ENCODE measurements at regions not wholly inside any gene's neighbourhood (a gene's known extent, or its start where the extent isn't known, plus 50 kb on each side); places are given as distances from the start of the nearest gene placed in this dataset.
"Not testable (repeated sequence)": the region's sequence is repeated elsewhere in the genome, so short reads cannot be mapped to it uniquely, and the experiment has no call there.

GRCh38 chr7:136386876-136387275 lies 409.7 kb upstream of the MTPN start:
- H3K4me3 ChIP-seq (ENCODE audit: low read depth in 1 of 3, low read length in 3 of 3) = no peak overlapping the region

GRCh38 chr7:136371409-136371808 lies 394.2 kb upstream of the MTPN start:
- not testable (repeated sequence) for DNase-seq (ENCODE audit: low spot score); H3K4me1 ChIP-seq (ENCODE audit: control insufficient read depth in 4 of 4, insufficient read depth in 4 of 4, low read length in 3 of 4); H3K4me3 ChIP-seq (ENCODE audit: low read depth in 1 of 3, low read length in 3 of 3); H3K27ac ChIP-seq (ENCODE audit: low read depth in 1 of 2, low read length in 2 of 2); H3K36me3 ChIP-seq (ENCODE audit: control insufficient read depth in 4 of 4, insufficient read depth in 3 of 4, low read depth in 1 of 4, low read length in 3 of 4); H3K27me3 ChIP-seq (ENCODE audit: control insufficient read depth in 4 of 4, insufficient read depth in 4 of 4, low read length in 3 of 4); H3K9me3 ChIP-seq (ENCODE audit: control insufficient read depth in 4 of 4, low read length in 3 of 4); H3K9ac ChIP-seq (ENCODE audit: low read depth in 1 of 2, low read length in 2 of 2)

More at GRCh38 chr7:136386876-136387275, 409.7 kb upstream of the MTPN start:
- no peaks in the 10 kb centered on the region for H3K9me3 ChIP-seq (ENCODE audit: control insufficient read depth in 4 of 4, low read length in 3 of 4)
- H3K9ac ChIP-seq (ENCODE audit: low read depth in 1 of 2, low read length in 2 of 2) = no peak overlapping the region
- no peaks in the 10 kb centered on the region for H3K27me3 ChIP-seq (ENCODE audit: control insufficient read depth in 4 of 4, insufficient read depth in 4 of 4, low read length in 3 of 4)
- no peaks in the 10 kb centered on the region for H3K36me3 ChIP-seq (ENCODE audit: control insufficient read depth in 4 of 4, insufficient read depth in 3 of 4, low read depth in 1 of 4, low read length in 3 of 4)
- WGBS = 59% methylated on average over 2 of the region's 2 CpGs
- TF ChIP-seq, protein P1, sequence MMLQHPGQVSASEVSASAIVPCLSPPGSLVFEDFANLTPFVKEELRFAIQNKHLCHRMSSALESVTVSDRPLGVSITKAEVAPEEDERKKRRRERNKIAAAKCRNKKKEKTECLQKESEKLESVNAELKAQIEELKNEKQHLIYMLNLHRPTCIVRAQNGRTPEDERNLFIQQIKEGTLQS (IDR thresholded peaks at IDR 0.05) = no peak
- no peak for TF ChIP-seq JUND (IDR thresholded peaks at IDR 0.05)
- no peak for TF ChIP-seq HNF4G (IDR thresholded peaks at IDR 0.05)
- no peak for TF ChIP-seq SP1 (IDR thresholded peaks at IDR 0.05)
- TF ChIP-seq, protein P2, sequence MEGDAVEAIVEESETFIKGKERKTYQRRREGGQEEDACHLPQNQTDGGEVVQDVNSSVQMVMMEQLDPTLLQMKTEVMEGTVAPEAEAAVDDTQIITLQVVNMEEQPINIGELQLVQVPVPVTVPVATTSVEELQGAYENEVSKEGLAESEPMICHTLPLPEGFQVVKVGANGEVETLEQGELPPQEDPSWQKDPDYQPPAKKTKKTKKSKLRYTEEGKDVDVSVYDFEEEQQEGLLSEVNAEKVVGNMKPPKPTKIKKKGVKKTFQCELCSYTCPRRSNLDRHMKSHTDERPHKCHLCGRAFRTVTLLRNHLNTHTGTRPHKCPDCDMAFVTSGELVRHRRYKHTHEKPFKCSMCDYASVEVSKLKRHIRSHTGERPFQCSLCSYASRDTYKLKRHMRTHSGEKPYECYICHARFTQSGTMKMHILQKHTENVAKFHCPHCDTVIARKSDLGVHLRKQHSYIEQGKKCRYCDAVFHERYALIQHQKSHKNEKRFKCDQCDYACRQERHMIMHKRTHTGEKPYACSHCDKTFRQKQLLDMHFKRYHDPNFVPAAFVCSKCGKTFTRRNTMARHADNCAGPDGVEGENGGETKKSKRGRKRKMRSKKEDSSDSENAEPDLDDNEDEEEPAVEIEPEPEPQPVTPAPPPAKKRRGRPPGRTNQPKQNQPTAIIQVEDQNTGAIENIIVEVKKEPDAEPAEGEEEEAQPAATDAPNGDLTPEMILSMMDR (IDR thresholded peaks at IDR 0.05; ENCODE audit: low read depth, low read length, missing input control) = no peak
- no peak for TF ChIP-seq TAF1 (conservative IDR thresholded peaks at IDR 0.05)
- no peak for TF ChIP-seq HNF4A (conservative IDR thresholded peaks at IDR 0.05)
- TF ChIP-seq RAD21 (IDR thresholded peaks at IDR 0.05) = no peak
- H3K27ac ChIP-seq (ENCODE audit: low read depth in 1 of 2, low read length in 2 of 2) = no peak overlapping the region
- no peaks in the 10 kb centered on the region for H3K4me1 ChIP-seq (ENCODE audit: control insufficient read depth in 4 of 4, insufficient read depth in 4 of 4, low read length in 3 of 4)
- DNase-seq (ENCODE audit: low spot score) = no peak

DNA sequence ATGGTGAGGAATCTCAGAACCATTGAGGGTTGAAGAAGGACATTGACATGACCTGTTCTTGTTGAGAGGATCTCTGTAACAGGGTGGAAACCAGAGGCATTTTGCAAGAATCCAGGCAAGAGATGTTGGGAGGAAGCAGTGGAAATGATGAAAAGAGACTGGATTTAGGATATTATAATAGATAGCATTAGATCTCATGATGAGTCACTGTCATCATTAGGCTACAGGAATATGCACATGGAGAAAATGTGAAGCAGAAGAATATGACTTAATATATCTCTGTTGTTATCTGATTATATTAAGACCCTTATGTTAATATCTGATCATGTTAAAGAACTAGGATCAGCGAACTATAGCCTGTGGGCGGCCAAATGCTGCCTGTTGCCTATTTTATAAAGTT lies 393.0 kb upstream of the MTPN start:
- Histone ChIP-seq H3K4me3 (ENCODE audit: low read depth in 1 of 3, low read length in 3 of 3) (no peak overlapping the region), H3K9me3 (ENCODE audit: control insufficient read depth in 4 of 4, low read length in 3 of 4) (no peaks in the 10 kb centered on the region), H3K4me1 (ENCODE audit: control insufficient read depth in 4 of 4, insufficient read depth in 4 of 4, low read length in 3 of 4) (no peaks in the 10 kb centered on the region), H3K9ac (ENCODE audit: low read depth in 1 of 2, low read length in 2 of 2) (no peak overlapping the region), H3K27ac (ENCODE audit: low read depth in 1 of 2, low read length in 2 of 2) (no peak overlapping the region), H3K27me3 (ENCODE audit: control insufficient read depth in 4 of 4, insufficient read depth in 4 of 4, low read length in 3 of 4) (no peaks in the 10 kb centered on the region), H3K36me3 (ENCODE audit: control insufficient read depth in 4 of 4, insufficient read depth in 3 of 4, low read depth in 1 of 4, low read length in 3 of 4) (no peaks in the 10 kb centered on the region)
- DNase-seq (ENCODE audit: low spot score) = no peak
- 82% methylated on average over 2 of the region's 2 CpGs for WGBS
- TF ChIP-seq ZBTB33 (IDR thresholded peaks at IDR 0.05) = no peak
- TF ChIP-seq RAD21 (IDR thresholded peaks at IDR 0.05) = no peak
- TF ChIP-seq SP1 (IDR thresholded peaks at IDR 0.05) = no peak
- TF ChIP-seq, protein P2 (IDR thresholded peaks at IDR 0.05; ENCODE audit: low read depth, low read length, missing input control) = no peak
- no peak for TF ChIP-seq HNF4A (conservative IDR thresholded peaks at IDR 0.05)
- no peak for TF ChIP-seq TAF1 (conservative IDR thresholded peaks at IDR 0.05)
- TF ChIP-seq GABPA (IDR thresholded peaks at IDR 0.05 in 1 of 2, conservative IDR thresholded peaks at IDR 0.05 in 1 of 2) = no peak
- no peak for TF ChIP-seq RXRA (IDR thresholded peaks at IDR 0.05)
- no peak for TF ChIP-seq NR2F2 (IDR thresholded peaks at IDR 0.05)
- no peak for TF ChIP-seq EGR1 (IDR thresholded peaks at IDR 0.05; ENCODE audit: low read depth in 2 of 2)
- TF ChIP-seq FOXA1 (IDR thresholded peaks at IDR 0.05) = no peak
- TF ChIP-seq, protein P1 (IDR thresholded peaks at IDR 0.05) = no peak

Measured in liver (tissue), 8 donors.